H1 (cell line): ENCODE measurements at regions not wholly inside any gene's neighbourhood (a gene's known extent, or its start where the extent isn't known, plus 50 kb on each side); places are given as distances from the start of the nearest gene placed in this dataset.

Experiments used
- CTCF ChIA-PET: fragments of 300-600 bp; sonication (Branson Sonifier 250); formaldehyde crosslinking; loops from one replicate; lab custom pipeline; 2021; ENCODE audit not compliant: partially characterized antibody; lab: Charles Lee
- POLR2A ChIA-PET: fragments of 300-600 bp; sonication (Branson Sonifier 250); formaldehyde crosslinking; loops from one replicate; lab custom pipeline; 2021; ENCODE audit warnings: inconsistent platforms; ENCODE audit not compliant: partially characterized antibody; lab: Charles Lee
- DNase-seq, 2 experiments: peaks; one replicate each; pipeline versions ENCODE4 v3.0.0 to v3.0.0-alpha.2; 2010 to 2022; ENCODE audit warnings: low spot score in 2 of 2, low read depth in 1 of 2, mixed read lengths in 1 of 2
- FAIRE-seq: peaks from 2 replicates; lab custom pipeline; 2011; peaks lifted over from hg19 to GRCh38; lab: Jason Lieb, UNC
- H2AFZ ChIP-seq: 2 replicates; pipeline ENCODE4 v1.8.1; 2012; ENCODE audit warnings: low read length, inconsistent platforms
- H2AK5ac ChIP-seq: 2 replicates; pipeline ENCODE4 v1.6.1; 2013; ENCODE audit warnings: low read depth, low read length
- H2BK120ac ChIP-seq: replicated peaks from 2 replicates; pipeline ENCODE3; 2013; ENCODE audit warnings: low read depth, low read length, inconsistent platforms
- H2BK12ac ChIP-seq: 2 replicates; pipeline ENCODE4 v1.6.1; 2013; ENCODE audit warnings: low read depth, low read length
- H2BK15ac ChIP-seq: 2 replicates; pipeline ENCODE4 v1.6.1; 2013; ENCODE audit warnings: low read length
- H2BK20ac ChIP-seq: 2 replicates; pipeline ENCODE4 v1.6.1; 2013; ENCODE audit warnings: low read length
- H2BK5ac ChIP-seq: 2 replicates; pipeline ENCODE4 v1.6.1; 2013; ENCODE audit warnings: low read depth, low read length
- H3K14ac ChIP-seq: 2 replicates; pipeline ENCODE4 v1.6.1; 2013; ENCODE audit warnings: inconsistent platforms; ENCODE audit not compliant: insufficient read length
- H3K18ac ChIP-seq: 2 replicates; pipeline ENCODE4 v1.6.1; 2013; ENCODE audit warnings: low read length; ENCODE audit errors: extremely low read depth
- H3K23ac ChIP-seq: 2 replicates; pipeline ENCODE4 v1.6.1; 2013; ENCODE audit warnings: inconsistent platforms; ENCODE audit not compliant: insufficient read length
- H3K23me2 ChIP-seq: 2 replicates; pipeline ENCODE4 v1.6.1; 2013; ENCODE audit warnings: low read depth, low read length
- H3K27ac ChIP-seq: 2 replicates; pipeline ENCODE4 v1.6.1; 2011; ENCODE audit warnings: low read depth, low read length, inconsistent platforms
- H3K27me3 ChIP-seq, 4 experiments: replicated peaks in 1 of 4; 1 replicate in 1 of 4; 2 replicates in 3 of 4; pipeline versions ENCODE4 v1.6.1 to v1.8.1; 2011 to 2013; ENCODE audit warnings: low read length in 3 of 4, mild to moderate bottlenecking in 3 of 4, inconsistent platforms in 2 of 4, mixed read lengths in 2 of 4, moderate library complexity in 1 of 4; ENCODE audit not compliant: control insufficient read depth in 3 of 4, insufficient read depth in 3 of 4; ENCODE audit errors: extremely low read depth in 1 of 4
- H3K36me3 ChIP-seq, 4 experiments: 2 replicates each; pipeline versions ENCODE4 v1.6.1 to v1.8.1; 2011 to 2013; ENCODE audit warnings: mild to moderate bottlenecking in 4 of 4, low read length in 3 of 4, moderate library complexity in 2 of 4, control low read depth in 1 of 4, inconsistent platforms in 1 of 4; ENCODE audit not compliant: insufficient read depth in 4 of 4, control insufficient read depth in 2 of 4
- H3K4ac ChIP-seq: replicated peaks from 2 replicates; pipeline ENCODE3; 2013; ENCODE audit warnings: low read length, low read depth, mixed read lengths, inconsistent platforms; ENCODE audit not compliant: insufficient read length
- H3K4me1 ChIP-seq, 4 experiments: replicated peaks in 1 of 4; 1 replicate in 1 of 4; 2 replicates in 3 of 4; pipeline versions ENCODE4 v1.6.1 to v1.8.1; 2011 to 2013; ENCODE audit warnings: low read length in 3 of 4, inconsistent platforms in 2 of 4, mixed read lengths in 1 of 4; ENCODE audit not compliant: insufficient read depth in 4 of 4, control insufficient read depth in 3 of 4
- H3K4me2 ChIP-seq, 2 experiments: 2 replicates each; pipeline versions ENCODE4 v1.6.1 to v1.8.1; 2011 to 2013; ENCODE audit warnings: low read depth in 2 of 2, low read length in 2 of 2, control low read depth in 1 of 2, inconsistent platforms in 1 of 2, mild to moderate bottlenecking in 1 of 2; ENCODE audit not compliant: insufficient read depth in 1 of 2
- H3K4me3 ChIP-seq, 4 experiments: fragments of 200-600, 300-600 bp in 1 of 4; sonication (generic), shearing (Covaris generic), sonication (Bioruptor Twin) in 1 of 4; 2 replicates each; pipeline versions ENCODE4 v1.5.1 to v1.8.1; 2011 to 2016; ENCODE audit warnings: low read length in 4 of 4, low read depth in 3 of 4, control low read depth in 2 of 4, inconsistent platforms in 2 of 4, mild to moderate bottlenecking in 2 of 4, mixed read lengths in 1 of 4, moderate library complexity in 1 of 4; ENCODE audit not compliant: insufficient read depth in 2 of 4; ENCODE audit errors: extremely low read depth in 1 of 4
- H3K56ac ChIP-seq: replicated peaks from 2 replicates; pipeline ENCODE3; 2013; ENCODE audit warnings: low read depth, mild to moderate bottlenecking, mixed read lengths, low read length, inconsistent platforms; ENCODE audit not compliant: insufficient read length
- H3K79me1 ChIP-seq: 2 replicates; pipeline ENCODE4 v1.6.1; 2013; ENCODE audit warnings: low read depth, low read length, control low read depth
- H3K79me2 ChIP-seq, 2 experiments: 2 replicates each; pipeline versions ENCODE4 v1.6.1 to v1.8.1; 2012 to 2013; ENCODE audit warnings: low read length in 2 of 2, mild to moderate bottlenecking in 2 of 2, inconsistent platforms in 1 of 2; ENCODE audit not compliant: insufficient read depth in 2 of 2, control insufficient read depth in 1 of 2
- H3K9ac ChIP-seq, 4 experiments: replicated peaks in 1 of 4; 1 replicate in 1 of 4; 2 replicates in 3 of 4; pipeline versions ENCODE4 v1.6.1 to v1.8.1; 2011 to 2013; ENCODE audit warnings: low read depth in 3 of 4, low read length in 3 of 4, control low read depth in 2 of 4, mild to moderate bottlenecking in 2 of 4, moderate library complexity in 2 of 4, inconsistent platforms in 1 of 4; ENCODE audit errors: extremely low read depth in 1 of 4
- H3K9me3 ChIP-seq, 2 experiments: 2 replicates each; pipeline versions ENCODE4 v1.6.1 to v1.8.1; 2012 to 2013; ENCODE audit warnings: mild to moderate bottlenecking in 2 of 2, moderate library complexity in 2 of 2, control low read depth in 1 of 2, inconsistent platforms in 1 of 2, low read depth in 1 of 2, low read length in 1 of 2, mixed read lengths in 1 of 2; ENCODE audit not compliant: insufficient read depth in 2 of 2
- H4K20me1 ChIP-seq, 2 experiments: replicated peaks in 1 of 2; 2 replicates each; pipeline versions ENCODE3 to v1.8.1; 2011 to 2013; ENCODE audit warnings: inconsistent platforms in 2 of 2, low read length in 2 of 2, mild to moderate bottlenecking in 1 of 2; ENCODE audit not compliant: insufficient read depth in 2 of 2, control insufficient read depth in 1 of 2
- H4K5ac ChIP-seq: 2 replicates; pipeline ENCODE4 v1.6.1; 2013; ENCODE audit warnings: low read length, low read depth, mixed read lengths, inconsistent platforms; ENCODE audit not compliant: insufficient read length
- H4K8ac ChIP-seq: 2 replicates; pipeline ENCODE4 v1.8.0; 2013; ENCODE audit warnings: mild to moderate bottlenecking, moderate library complexity, low read length, inconsistent platforms; ENCODE audit not compliant: insufficient read depth; ENCODE audit errors: extremely low read depth
- H4K91ac ChIP-seq: replicated peaks from 2 replicates; pipeline ENCODE3; 2013; ENCODE audit warnings: low read length, mixed read lengths, inconsistent platforms; ENCODE audit not compliant: insufficient read length
- CBX8 ChIP-seq: fragments of 300-800, 300-1000 bp; sonication (generic); IDR thresholded peaks from 2 replicates; pipeline ENCODE4 v1.7.1; 2016; ENCODE audit warnings: low read depth, low read length, borderline replicate concordance
- CHD2 ChIP-seq: IDR thresholded peaks from 2 replicates; pipeline ENCODE4 v1.6.1; 2012; ENCODE audit warnings: low read length, improper control_type of control experiment
- EGR1 ChIP-seq: IDR thresholded peaks from 2 replicates; pipeline ENCODE4 v1.6.1; 2011; ENCODE audit warnings: low read depth, low read length, borderline replicate concordance
- EP300 ChIP-seq, 2 experiments: IDR thresholded peaks; 1 replicate in 1 of 2; 2 replicates in 1 of 2; pipeline ENCODE4 v1.6.1; 2011 to 2012; ENCODE audit warnings: low read depth in 2 of 2, low read length in 2 of 2, mild to moderate bottlenecking in 2 of 2, borderline replicate concordance in 1 of 2, inconsistent platforms in 1 of 2, moderate library complexity in 1 of 2
- NANOG ChIP-seq: IDR thresholded peaks from 2 replicates; pipeline ENCODE4 v1.6.1; 2011; ENCODE audit warnings: low read length, low read depth, mild to moderate bottlenecking, inconsistent platforms; ENCODE audit not compliant: insufficient read depth, poor library complexity, severe bottlenecking
- SIN3A ChIP-seq, 2 experiments: IDR thresholded peaks in 1 of 2; conservative IDR thresholded peaks in 1 of 2; 2 replicates each; pipeline ENCODE4 v1.6.1; 2011 to 2012; ENCODE audit warnings: low read length in 2 of 2, improper control_type of control experiment in 1 of 2, low read depth in 1 of 2, mild to moderate bottlenecking in 1 of 2
- SIX5 ChIP-seq: IDR thresholded peaks from 2 replicates; pipeline ENCODE4 v1.6.1; 2011; ENCODE audit warnings: mild to moderate bottlenecking, low read depth, low read length
- SP2 ChIP-seq: IDR thresholded peaks from 2 replicates; pipeline ENCODE4 v1.6.1; 2012; ENCODE audit warnings: mild to moderate bottlenecking, low read length, inconsistent platforms
- WGBS, 2 experiments: shearing (Covaris generic) in 1 of 2; methylation state at CpG; one replicate each; pipeline versions ENCODE4 v1.1.6 to v1.1.7; 2013 to 2015; ENCODE audit warnings: low lambda C conversion rate in 2 of 2, mixed read lengths in 2 of 2, inconsistent platforms in 1 of 2, low coverage in 1 of 2, missing lambda C conversion rate in 1 of 2; ENCODE audit not compliant: insufficient replicate concordance in 2 of 2, insufficient coverage in 1 of 2, insufficient read length in 1 of 2; ENCODE audit errors: extremely low coverage in 1 of 2, missing lambda C conversion rate in 1 of 2; 5-methylcytosine and 5-hydroxymethylcytosine counted together
- TF ChIP-seq, protein P1 (sequence below), 3 experiments: IDR thresholded peaks; 1 replicate in 2 of 3; 2 replicates in 1 of 3; pipeline versions ENCODE4 v1.5.1 to v1.6.1; 2011; ENCODE audit warnings: low read length in 3 of 3, mild to moderate bottlenecking in 3 of 3, inconsistent platforms in 2 of 3, low read depth in 1 of 3, moderate library complexity in 1 of 3; ENCODE audit not compliant: insufficient read depth in 1 of 3; ENCODE audit errors: control extremely low read depth in 1 of 3

DNA sequence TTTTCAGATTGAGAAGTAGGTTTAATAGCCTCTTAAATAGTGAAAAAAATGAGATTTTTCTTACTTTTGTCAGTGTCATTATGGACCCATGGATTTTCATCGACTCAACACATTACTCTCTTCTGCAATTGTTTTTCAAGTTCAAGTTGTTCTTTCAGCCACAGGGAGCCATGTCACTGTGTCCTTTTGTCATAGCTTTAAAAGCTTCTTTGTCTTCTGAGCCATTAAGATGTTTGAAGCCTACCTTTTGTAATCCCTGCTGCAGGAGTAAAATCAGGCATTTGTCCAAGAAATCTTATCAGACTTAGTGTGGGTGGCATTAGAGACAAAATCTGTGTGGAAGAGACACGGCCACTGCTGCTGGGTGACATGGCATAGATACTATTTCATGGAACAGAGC, 92.8 kb upstream of the ZP4 start:
- 93% methylated on average over 2 of the region's 2 CpGs; no CpG with 5 or more reads in 1 of the 2 experiments for WGBS, 2 experiments
- TF ChIP-seq CBX8 (no peak), SIX5 (no peak), CHD2 (no peak), EP300 (IDR thresholded peaks at IDR 0.05; ENCODE audit: borderline replicate concordance in 1 of 2, low read depth in 2 of 2, low read length in 2 of 2) (no peak), NANOG (no peak), SP2 (no peak), SIN3A (conservative IDR thresholded peaks at IDR 0.05 in 1 of 2, IDR thresholded peaks at IDR 0.05 in 1 of 2; ENCODE audit: low read depth in 1 of 2, low read length in 2 of 2) (no peak), EGR1 (no peak)
- TF ChIP-seq, protein P1, sequence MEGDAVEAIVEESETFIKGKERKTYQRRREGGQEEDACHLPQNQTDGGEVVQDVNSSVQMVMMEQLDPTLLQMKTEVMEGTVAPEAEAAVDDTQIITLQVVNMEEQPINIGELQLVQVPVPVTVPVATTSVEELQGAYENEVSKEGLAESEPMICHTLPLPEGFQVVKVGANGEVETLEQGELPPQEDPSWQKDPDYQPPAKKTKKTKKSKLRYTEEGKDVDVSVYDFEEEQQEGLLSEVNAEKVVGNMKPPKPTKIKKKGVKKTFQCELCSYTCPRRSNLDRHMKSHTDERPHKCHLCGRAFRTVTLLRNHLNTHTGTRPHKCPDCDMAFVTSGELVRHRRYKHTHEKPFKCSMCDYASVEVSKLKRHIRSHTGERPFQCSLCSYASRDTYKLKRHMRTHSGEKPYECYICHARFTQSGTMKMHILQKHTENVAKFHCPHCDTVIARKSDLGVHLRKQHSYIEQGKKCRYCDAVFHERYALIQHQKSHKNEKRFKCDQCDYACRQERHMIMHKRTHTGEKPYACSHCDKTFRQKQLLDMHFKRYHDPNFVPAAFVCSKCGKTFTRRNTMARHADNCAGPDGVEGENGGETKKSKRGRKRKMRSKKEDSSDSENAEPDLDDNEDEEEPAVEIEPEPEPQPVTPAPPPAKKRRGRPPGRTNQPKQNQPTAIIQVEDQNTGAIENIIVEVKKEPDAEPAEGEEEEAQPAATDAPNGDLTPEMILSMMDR (IDR thresholded peaks at IDR 0.05; ENCODE audit: control extremely low read depth in 1 of 3, insufficient read depth in 1 of 3, low read depth in 1 of 3, low read length in 3 of 3) = no peak

More for the DNA sequence above, 92.8 kb upstream of the ZP4 start:
- Histone ChIP-seq H3K9me3 (no peaks in the 10 kb centered on the region), H3K18ac (no peak overlapping the region), H3K9ac (no peak overlapping the region), H3K4ac (no peak overlapping the region), H2BK5ac (no peak overlapping the region), H3K4me2 (no peak overlapping the region), H3K56ac (no peak overlapping the region), H3K79me1 (no peaks in the 10 kb centered on the region), H2AFZ (no peak overlapping the region), H3K79me2 (no peaks in the 10 kb centered on the region), H3K27ac (no peak overlapping the region), H4K5ac (no peak overlapping the region), H4K8ac (no peak overlapping the region), H3K14ac (no peak overlapping the region), H2BK12ac (no peak overlapping the region), H3K4me3 (no peak overlapping the region), H3K27me3 (no peaks in the 10 kb centered on the region), H2BK120ac (no peak overlapping the region), H4K20me1 (no peaks in the 10 kb centered on the region), H3K4me1 (no peaks in the 10 kb centered on the region), H2AK5ac (no peak overlapping the region), H3K36me3 (no peaks in the 10 kb centered on the region), H4K91ac (no peak overlapping the region), H2BK15ac (no peak overlapping the region), H2BK20ac (no peak overlapping the region), H3K23ac (no peak overlapping the region), H3K23me2 (no peaks in the 10 kb centered on the region)
- ChIA-PET CTCF (interaction anchor here (0.8 to 0.9 kb wide), 2 partner anchors 26 to 728 kb away, joined by 3 read pairs; no protein-coding TSS in a partner anchor), POLR2A (interaction anchor here (1.1 kb wide), 1 partner anchor 9 kb away, joined by 3 read pairs; no protein-coding TSS in a partner anchor)
- DNase-seq (no peak), FAIRE-seq (no peak)
